ENCODE measurements at regions not wholly inside any gene's neighbourhood (a gene's known extent, or its start where the extent isn't known, plus 50 kb on each side); places are given as distances from the start of the nearest gene placed in this dataset.

DNA sequence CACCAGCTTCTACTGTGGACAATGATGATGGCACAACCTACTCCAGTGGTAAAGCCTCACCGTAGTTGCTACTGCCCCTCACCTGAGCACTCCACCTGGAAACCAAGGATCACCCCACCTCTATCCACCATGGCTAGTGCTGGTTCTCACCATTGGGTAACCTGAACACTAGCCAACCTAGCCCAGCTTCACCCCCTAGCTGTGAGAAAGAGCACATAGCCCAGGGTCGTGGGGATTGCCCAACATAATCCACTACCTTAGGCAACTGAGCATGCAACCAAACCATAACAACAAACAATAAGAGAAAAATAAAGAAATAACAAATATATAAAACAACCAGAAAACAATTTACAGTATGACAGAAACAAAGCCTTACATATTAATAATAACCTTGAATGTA, 560.1 kb downstream of the DIAPH3 start:
- Histone ChIP-seq H3K9me3 (peaks cover 6% of the 10 kb centered on the region), H3K36me3 (no peaks in the 10 kb centered on the region), H3K4me1 (no peaks in the 10 kb centered on the region), H3K4me3 (no peak overlapping the region), H3K27me3 (ENCODE audit: low read depth) (no peaks in the 10 kb centered on the region), H3K27ac (no peak overlapping the region)
- no peak for ATAC-seq
- intact Hi-C loops (cut with DNase I) = no loop called here
- TF ChIP-seq, protein P1, sequence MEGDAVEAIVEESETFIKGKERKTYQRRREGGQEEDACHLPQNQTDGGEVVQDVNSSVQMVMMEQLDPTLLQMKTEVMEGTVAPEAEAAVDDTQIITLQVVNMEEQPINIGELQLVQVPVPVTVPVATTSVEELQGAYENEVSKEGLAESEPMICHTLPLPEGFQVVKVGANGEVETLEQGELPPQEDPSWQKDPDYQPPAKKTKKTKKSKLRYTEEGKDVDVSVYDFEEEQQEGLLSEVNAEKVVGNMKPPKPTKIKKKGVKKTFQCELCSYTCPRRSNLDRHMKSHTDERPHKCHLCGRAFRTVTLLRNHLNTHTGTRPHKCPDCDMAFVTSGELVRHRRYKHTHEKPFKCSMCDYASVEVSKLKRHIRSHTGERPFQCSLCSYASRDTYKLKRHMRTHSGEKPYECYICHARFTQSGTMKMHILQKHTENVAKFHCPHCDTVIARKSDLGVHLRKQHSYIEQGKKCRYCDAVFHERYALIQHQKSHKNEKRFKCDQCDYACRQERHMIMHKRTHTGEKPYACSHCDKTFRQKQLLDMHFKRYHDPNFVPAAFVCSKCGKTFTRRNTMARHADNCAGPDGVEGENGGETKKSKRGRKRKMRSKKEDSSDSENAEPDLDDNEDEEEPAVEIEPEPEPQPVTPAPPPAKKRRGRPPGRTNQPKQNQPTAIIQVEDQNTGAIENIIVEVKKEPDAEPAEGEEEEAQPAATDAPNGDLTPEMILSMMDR (IDR thresholded peaks at IDR 0.05) = no peak
- DNase-seq = no peak

DNA sequence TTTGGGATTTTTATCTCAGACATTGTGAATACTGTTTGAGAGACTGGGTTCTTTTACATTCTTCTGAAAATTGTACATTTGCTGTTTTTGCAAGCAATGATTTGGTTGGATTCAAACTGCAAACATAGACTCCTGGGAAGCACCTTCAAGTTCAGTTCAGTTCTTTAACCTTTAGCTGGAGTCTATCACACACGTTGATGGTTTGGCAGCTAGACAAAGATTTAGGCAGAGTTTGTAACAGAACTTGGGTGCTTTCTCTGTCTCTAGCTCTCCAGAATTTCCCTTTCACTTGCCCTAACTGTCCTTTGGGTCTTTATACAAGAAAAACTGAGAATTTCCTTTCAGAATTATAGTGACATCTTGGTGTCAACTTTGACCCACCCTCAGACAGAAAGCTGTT, 556.6 kb downstream of the DIAPH3 start:
- TF ChIP-seq, protein P1 (IDR thresholded peaks at IDR 0.05) = no peak
- no peak overlapping the region for H3K27ac ChIP-seq
- no peaks in the 10 kb centered on the region for H3K4me1 ChIP-seq
- DNase-seq (no peak), ATAC-seq (no peak)
- intact Hi-C loops (cut with DNase I) = no loop called here
- H3K27me3 ChIP-seq (ENCODE audit: low read depth) = no peaks in the 10 kb centered on the region
- no peaks in the 10 kb centered on the region for H3K36me3 ChIP-seq
- H3K4me3 ChIP-seq = no peak overlapping the region
- no peaks in the 10 kb centered on the region for H3K9me3 ChIP-seq

DNA sequence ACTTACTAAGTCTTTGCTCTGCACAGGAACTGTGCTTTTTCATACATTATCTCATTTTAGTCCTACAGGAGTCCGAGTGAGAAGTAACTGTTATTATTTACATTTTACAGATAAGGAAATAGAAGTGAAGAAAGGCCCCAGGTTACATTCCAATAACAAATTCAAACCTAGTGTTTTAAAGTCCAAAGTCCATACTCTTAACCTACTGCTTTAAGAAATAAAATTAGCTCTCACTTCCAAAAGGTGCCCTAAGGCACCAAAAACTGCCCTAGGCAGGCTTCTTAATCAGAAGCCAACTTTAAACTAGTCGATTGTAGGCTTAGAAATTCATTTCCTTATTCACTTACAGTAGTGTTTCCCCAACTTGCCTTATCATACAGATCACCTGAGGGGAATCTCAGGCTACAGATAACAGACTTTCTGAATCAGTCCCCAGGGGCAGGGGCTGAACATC, 555.9 kb downstream of the DIAPH3 start:
- DNase-seq = no peak
- Histone ChIP-seq H3K4me3 (no peak overlapping the region), H3K4me1 (no peaks in the 10 kb centered on the region), H3K36me3 (no peaks in the 10 kb centered on the region), H3K27ac (no peak overlapping the region), H3K27me3 (ENCODE audit: low read depth) (no peaks in the 10 kb centered on the region), H3K9me3 (no peaks in the 10 kb centered on the region)
- ATAC-seq = no peak
- TF ChIP-seq, protein P1 (IDR thresholded peaks at IDR 0.05) = no peak
- intact Hi-C loops (cut with DNase I) = no loop called here

DNA sequence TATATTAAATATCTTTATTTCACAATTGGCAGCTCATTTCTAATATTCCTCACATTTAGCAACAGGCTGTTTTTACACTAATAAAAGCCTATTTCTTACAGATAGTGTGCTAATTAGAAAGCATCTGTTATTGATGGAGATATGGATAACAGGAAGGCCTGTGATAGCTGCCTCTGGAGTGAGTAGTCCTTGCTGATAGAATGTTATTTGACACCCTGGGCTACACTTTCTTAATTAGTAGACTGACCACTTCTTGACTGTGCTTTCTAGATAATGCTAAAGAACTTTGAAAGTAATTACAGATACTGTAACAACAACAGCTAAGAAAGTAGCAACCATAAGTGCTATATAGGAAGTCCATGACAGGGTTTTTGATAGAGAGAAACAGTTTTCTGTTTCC, 554.3 kb downstream of the DIAPH3 start:
- no peak overlapping the region for H3K27ac ChIP-seq
- no peaks in the 10 kb centered on the region for H3K36me3 ChIP-seq
- ATAC-seq (no peak), DNase-seq (no peak)
- H3K4me3 ChIP-seq = no peak overlapping the region
- no peaks in the 10 kb centered on the region for H3K27me3 ChIP-seq (ENCODE audit: low read depth)
- TF ChIP-seq, protein P1 (IDR thresholded peaks at IDR 0.05) = no peak
- intact Hi-C loops (cut with DNase I) = no loop called here
- no peaks in the 10 kb centered on the region for H3K9me3 ChIP-seq
- no peaks in the 10 kb centered on the region for H3K4me1 ChIP-seq
